ENCODE measurements at regions not wholly inside any gene's neighbourhood (a gene's known extent, or its start where the extent isn't known, plus 50 kb on each side); places are given as distances from the start of the nearest gene placed in this dataset.

- Histone ChIP-seq H2BK5ac (ENCODE audit: insufficient read length, low read length) (no peak overlapping the region), H2BK15ac (ENCODE audit: low read depth, low read length) (no peak overlapping the region), H3K14ac (ENCODE audit: insufficient read depth, low read length) (no peak overlapping the region), H3K79me1 (ENCODE audit: insufficient read depth, low read depth, low read length, poor library complexity, severe bottlenecking) (no peaks in the 10 kb centered on the region), H2BK120ac (ENCODE audit: low read depth, low read length, poor library complexity, severe bottlenecking) (no peak overlapping the region), H2BK20ac (ENCODE audit: low read depth, low read length, poor library complexity, severe bottlenecking) (no peak overlapping the region), H2AFZ (ENCODE audit: low read length) (no peak overlapping the region), H2BK12ac (ENCODE audit: insufficient read length, low read depth, low read length) (no peak overlapping the region), H3K23ac (ENCODE audit: insufficient read length, low read depth, low read length) (no peak overlapping the region), H3K18ac (ENCODE audit: insufficient read length, low read depth, low read length) (no peak overlapping the region), H3K23me2 (ENCODE audit: insufficient read length, low read depth, low read length, poor library complexity, severe bottlenecking) (no peaks in the 10 kb centered on the region), H4K20me1 (ENCODE audit: control insufficient read depth, insufficient read depth, insufficient read length) (no peaks in the 10 kb centered on the region), H3T11ph (ENCODE audit: low read length) (no peak overlapping the region), H3K56ac (ENCODE audit: insufficient read length, low read depth, low read length) (no peak overlapping the region), H4K8ac (replicated peaks; ENCODE audit: insufficient read length, low read depth, low read length) (no peak overlapping the region), H3K79me2 (ENCODE audit: insufficient read depth, low read length) (no peaks in the 10 kb centered on the region), H3K4me1 (ENCODE audit: insufficient read depth, low read length) (no peaks in the 10 kb centered on the region), H4K5ac (ENCODE audit: insufficient read length, low read depth, low read length) (no peak overlapping the region), H3K4ac (ENCODE audit: low read depth, low read length) (no peak overlapping the region), H3K27ac (ENCODE audit: insufficient read length, low read depth, low read length) (no peak overlapping the region), H3K27me3 (ENCODE audit: insufficient read depth, low read length) (no peaks in the 10 kb centered on the region), H3K9ac (ENCODE audit: extremely low read depth, insufficient read length, low read length) (no peak overlapping the region), H3K4me2 (ENCODE audit: insufficient read depth, insufficient read length, low read length) (no peak overlapping the region), H3K9me3 (ENCODE audit: control insufficient read depth, low read depth, low read length) (no peaks in the 10 kb centered on the region), H2AK5ac (ENCODE audit: insufficient read length, low read length) (no peak overlapping the region), H4K91ac (ENCODE audit: insufficient read length, low read depth, low read length) (no peak overlapping the region)
- TF ChIP-seq CTCF (conservative IDR thresholded peaks at IDR 0.05) = no peak
- H3K4me3 Mint-ChIP-seq = no peak overlapping the region
- H3K4me1 Mint-ChIP-seq = no peaks in the 10 kb centered on the region
- WGBS (ENCODE audit: extremely low coverage, insufficient read length, low lambda C conversion rate) = no CpG with 5 or more reads among the region's 6 CpGs
- no peak overlapping the region for H3K27ac Mint-ChIP-seq
- peaks cover 0 to 3% (median 0%) of the 10 kb centered on the region in 3 experiments; a peak in 2 of 7 replicates for H3K36me3 Mint-ChIP-seq (ENCODE audit: insufficient read depth in 1 of 3, low read depth in 3 of 3)
- H3K27me3 Mint-ChIP-seq (ENCODE audit: low read depth) = no peaks in the 10 kb centered on the region
- DNase-seq = no peak
- H3K9me3 Mint-ChIP-seq = peaks cover 0 to 7% of the 10 kb centered on the region in 2 experiments; a peak in 2 of 5 replicates
Measured at GRCh38 chr6:153367021-153367420, 235.9 kb upstream of the RGS17 start.
